T-helper 2 cell treated with Interferon-gamma antibody and Interleukin-4, amounts not matched to agents 5 μg/mL and 100 μg/mL, for 36 hours (primary cell): ENCODE measurements at regions not wholly inside any gene's neighbourhood (a gene's known extent, or its start where the extent isn't known, plus 50 kb on each side); places are given as distances from the start of the nearest gene placed in this dataset.

Experiments
- DNase-seq: peaks from one replicate; pipeline ENCODE4 v3.0.0; 2021; ENCODE audit warnings: low spot score
- H3K27ac Mint-ChIP-seq: one replicate; pipeline ENCODE4 v1.8.0; 2021; ENCODE audit warnings: mild to moderate bottlenecking, mixed read lengths
- H3K27me3 Mint-ChIP-seq: one replicate; pipeline ENCODE4 v1.8.0; 2021; ENCODE audit warnings: low read depth, mixed read lengths
- H3K36me3 Mint-ChIP-seq: one replicate; pipeline ENCODE4 v1.8.0; 2021; ENCODE audit warnings: low read depth, mixed read lengths
- H3K4me1 Mint-ChIP-seq: one replicate; pipeline ENCODE4 v1.8.0; 2021; ENCODE audit warnings: low read depth, mixed read lengths
- H3K4me3 Mint-ChIP-seq: one replicate; pipeline ENCODE4 v1.8.0; 2022; ENCODE audit warnings: mild to moderate bottlenecking, moderate library complexity, mixed read lengths
- H3K9me3 Mint-ChIP-seq: one replicate; pipeline ENCODE4 v1.8.0; 2021; ENCODE audit warnings: mixed read lengths

GRCh38 chr17:63247706-63248105 lies 198.4 kb downstream of the CYB561 start:
- H3K4me1 Mint-ChIP-seq: no peaks in the 10 kb centered on the region
- no peak overlapping the region for H3K4me3 Mint-ChIP-seq
- no peaks in the 10 kb centered on the region for H3K36me3 Mint-ChIP-seq
- no peaks in the 10 kb centered on the region for H3K9me3 Mint-ChIP-seq
- H3K27me3 Mint-ChIP-seq: peaks cover 5% of the 10 kb centered on the region
- no peak for DNase-seq
- no peak overlapping the region for H3K27ac Mint-ChIP-seq

DNA sequence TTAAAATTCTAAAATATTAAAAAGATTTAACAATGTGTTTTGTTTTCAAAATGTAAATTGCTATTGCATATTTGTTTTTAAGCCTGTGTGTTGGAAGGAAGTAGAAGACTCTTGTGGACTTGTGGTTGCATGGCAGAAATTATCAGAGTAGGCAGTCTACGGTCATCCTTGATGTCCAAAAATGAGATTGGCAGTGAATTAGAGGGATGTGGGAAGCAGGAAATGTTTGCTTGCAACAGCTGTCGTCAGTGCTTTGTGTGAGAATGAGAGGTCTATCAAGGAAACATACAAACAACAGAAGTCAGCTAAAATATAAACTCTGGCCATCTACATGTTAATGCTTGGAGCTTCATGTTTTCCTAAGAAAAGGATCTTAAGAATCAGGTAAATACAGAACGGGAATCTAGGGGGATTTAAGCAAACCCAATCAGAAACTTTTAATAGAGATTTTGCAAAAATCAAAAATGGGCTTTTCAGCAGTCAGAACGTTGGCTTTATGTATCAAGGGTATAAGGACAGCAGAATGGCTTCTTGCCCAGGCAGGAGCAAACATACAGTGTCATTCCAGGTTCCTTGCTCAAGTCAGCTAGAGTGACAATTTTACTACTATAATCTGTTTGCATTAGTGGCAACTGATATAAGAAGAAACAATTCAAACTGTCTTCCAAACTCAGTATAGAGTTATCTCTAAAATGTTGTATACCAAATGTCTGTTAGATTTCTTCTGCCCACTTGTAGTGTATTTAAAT lies 196.7 kb downstream of the CYB561 start:
- H3K4me3 Mint-ChIP-seq: no peak overlapping the region
- H3K36me3 Mint-ChIP-seq: no peaks in the 10 kb centered on the region
- H3K4me1 Mint-ChIP-seq: no peaks in the 10 kb centered on the region
- H3K9me3 Mint-ChIP-seq: no peaks in the 10 kb centered on the region
- no peak overlapping the region for H3K27ac Mint-ChIP-seq
- peaks cover 7% of the 10 kb centered on the region for H3K27me3 Mint-ChIP-seq
- DNase-seq: no peak

GRCh38 chr17:63250830-63251229 lies 195.3 kb downstream of the CYB561 start:
- Mint-ChIP-seq H3K27me3 (peaks cover 10% of the 10 kb centered on the region), H3K4me1 (no peaks in the 10 kb centered on the region), H3K9me3 (no peaks in the 10 kb centered on the region), H3K27ac (no peak overlapping the region), H3K36me3 (no peaks in the 10 kb centered on the region), H3K4me3 (no peak overlapping the region)
- no peak for DNase-seq

GRCh38 chr17:63258785-63259184 lies 187.3 kb downstream of the CYB561 start:
- Mint-ChIP-seq H3K36me3 (no peaks in the 10 kb centered on the region), H3K9me3 (no peaks in the 10 kb centered on the region), H3K27me3 (peaks cover 5% of the 10 kb centered on the region), H3K4me3 (no peak overlapping the region), H3K27ac (no peak overlapping the region), H3K4me1 (no peaks in the 10 kb centered on the region)
- DNase-seq: no peak

GRCh38 chr17:63262751-63263476 lies 183.2 kb downstream of the CYB561 start:
- no peak overlapping the region for H3K4me3 Mint-ChIP-seq
- no peaks in the 10 kb centered on the region for H3K9me3 Mint-ChIP-seq
- no peaks in the 10 kb centered on the region for H3K4me1 Mint-ChIP-seq
- no peak overlapping the region for H3K27ac Mint-ChIP-seq
- no peaks in the 10 kb centered on the region for H3K36me3 Mint-ChIP-seq
- DNase-seq: no peak
- H3K27me3 Mint-ChIP-seq: peaks cover 3% of the 10 kb centered on the region

GRCh38 chr17:63265526-63265925 lies 180.6 kb downstream of the CYB561 start:
- H3K27ac Mint-ChIP-seq: no peak overlapping the region
- H3K4me1 Mint-ChIP-seq: no peaks in the 10 kb centered on the region
- no peak for DNase-seq
- no peak overlapping the region for H3K4me3 Mint-ChIP-seq
- no peaks in the 10 kb centered on the region for H3K36me3 Mint-ChIP-seq
- H3K9me3 Mint-ChIP-seq: no peaks in the 10 kb centered on the region
- H3K27me3 Mint-ChIP-seq: peaks cover 3% of the 10 kb centered on the region

GRCh38 chr17:63267846-63268245 lies 178.3 kb downstream of the CYB561 start:
- no peak for DNase-seq
- no peak overlapping the region for H3K4me3 Mint-ChIP-seq
- peaks cover 3% of the 10 kb centered on the region for H3K27me3 Mint-ChIP-seq
- H3K9me3 Mint-ChIP-seq: no peaks in the 10 kb centered on the region
- H3K27ac Mint-ChIP-seq: no peak overlapping the region
- no peaks in the 10 kb centered on the region for H3K36me3 Mint-ChIP-seq
- H3K4me1 Mint-ChIP-seq: no peaks in the 10 kb centered on the region

- H3K4me1 Mint-ChIP-seq: no peaks in the 10 kb centered on the region
- no peak overlapping the region for H3K4me3 Mint-ChIP-seq
- no peak for DNase-seq
- no peak overlapping the region for H3K27ac Mint-ChIP-seq
- H3K36me3 Mint-ChIP-seq: no peaks in the 10 kb centered on the region
- H3K27me3 Mint-ChIP-seq: peaks cover 3% of the 10 kb centered on the region
- H3K9me3 Mint-ChIP-seq: no peaks in the 10 kb centered on the region
These were observed 177.3 kb downstream of the CYB561 start for GRCh38 chr17:63268827-63269226.

DNA sequence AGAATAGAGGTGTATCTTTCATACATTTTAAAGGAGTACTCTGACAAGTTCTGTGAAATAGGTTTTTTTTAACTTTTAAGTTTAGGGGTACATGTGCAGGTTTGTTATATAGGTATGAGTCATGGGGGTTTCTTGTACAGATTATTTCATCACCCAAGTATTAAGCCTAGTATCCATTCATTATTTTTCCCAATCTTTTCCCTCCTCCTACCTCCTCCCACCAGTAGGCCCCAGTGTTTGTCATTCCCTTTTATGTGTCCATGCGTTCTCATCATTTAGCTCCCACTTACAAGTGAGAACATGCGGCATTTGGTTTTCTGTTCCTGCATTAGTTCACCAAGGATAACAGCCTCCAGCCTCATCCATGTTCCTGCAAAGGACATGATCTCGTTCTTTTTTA lies 175.5 kb downstream of the CYB561 start:
- H3K9me3 Mint-ChIP-seq: no peaks in the 10 kb centered on the region
- H3K27ac Mint-ChIP-seq: no peak overlapping the region
- H3K27me3 Mint-ChIP-seq: peaks cover 3% of the 10 kb centered on the region
- H3K4me3 Mint-ChIP-seq: no peak overlapping the region
- no peak for DNase-seq
- peaks cover 2% of the 10 kb centered on the region for H3K4me1 Mint-ChIP-seq
- no peaks in the 10 kb centered on the region for H3K36me3 Mint-ChIP-seq

GRCh38 chr17:63274146-63274545 lies 172.0 kb downstream of the CYB561 start:
- Mint-ChIP-seq H3K4me3 (no peak overlapping the region), H3K4me1 (peaks cover 7% of the 10 kb centered on the region), H3K9me3 (no peaks in the 10 kb centered on the region), H3K27me3 (peaks cover 7% of the 10 kb centered on the region), H3K36me3 (no peaks in the 10 kb centered on the region), H3K27ac (no peak overlapping the region)
- no peak for DNase-seq

DNA sequence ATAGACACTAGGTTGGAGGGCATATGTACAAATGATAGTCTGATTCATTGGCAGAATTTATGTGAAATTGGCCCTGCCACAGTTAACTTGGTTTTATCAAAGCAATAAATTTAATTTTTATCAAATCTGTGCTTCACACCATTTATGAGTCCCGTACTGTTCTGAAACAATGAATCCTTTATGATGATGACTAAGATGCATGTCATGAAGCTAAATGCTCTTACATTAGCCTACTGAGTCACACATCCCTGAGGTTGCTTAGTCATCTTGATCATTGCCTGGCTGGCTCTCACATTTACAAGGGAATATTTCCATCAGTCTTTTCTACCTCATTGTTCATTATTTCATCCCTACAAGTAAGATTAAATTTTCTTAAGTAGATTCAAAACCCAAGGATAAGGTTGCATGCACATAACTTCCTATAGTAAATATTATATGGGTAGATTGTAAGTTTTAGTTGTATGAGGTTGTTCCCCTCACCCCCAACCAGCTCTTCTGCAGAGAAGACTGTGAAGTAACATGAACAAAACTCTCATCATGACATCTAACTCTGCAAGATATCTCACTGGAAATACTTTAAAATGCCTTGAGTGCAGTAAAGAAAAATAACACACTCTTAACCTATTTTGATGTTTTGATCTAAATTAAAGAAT lies 170.7 kb downstream of the CYB561 start:
- H3K27ac Mint-ChIP-seq: no peak overlapping the region
- no peak overlapping the region for H3K4me3 Mint-ChIP-seq
- no peaks in the 10 kb centered on the region for H3K36me3 Mint-ChIP-seq
- peak; percentile 27 for DNase-seq
- peaks cover 8% of the 10 kb centered on the region for H3K27me3 Mint-ChIP-seq
- peaks cover 8% of the 10 kb centered on the region for H3K4me1 Mint-ChIP-seq
- no peaks in the 10 kb centered on the region for H3K9me3 Mint-ChIP-seq

DNA sequence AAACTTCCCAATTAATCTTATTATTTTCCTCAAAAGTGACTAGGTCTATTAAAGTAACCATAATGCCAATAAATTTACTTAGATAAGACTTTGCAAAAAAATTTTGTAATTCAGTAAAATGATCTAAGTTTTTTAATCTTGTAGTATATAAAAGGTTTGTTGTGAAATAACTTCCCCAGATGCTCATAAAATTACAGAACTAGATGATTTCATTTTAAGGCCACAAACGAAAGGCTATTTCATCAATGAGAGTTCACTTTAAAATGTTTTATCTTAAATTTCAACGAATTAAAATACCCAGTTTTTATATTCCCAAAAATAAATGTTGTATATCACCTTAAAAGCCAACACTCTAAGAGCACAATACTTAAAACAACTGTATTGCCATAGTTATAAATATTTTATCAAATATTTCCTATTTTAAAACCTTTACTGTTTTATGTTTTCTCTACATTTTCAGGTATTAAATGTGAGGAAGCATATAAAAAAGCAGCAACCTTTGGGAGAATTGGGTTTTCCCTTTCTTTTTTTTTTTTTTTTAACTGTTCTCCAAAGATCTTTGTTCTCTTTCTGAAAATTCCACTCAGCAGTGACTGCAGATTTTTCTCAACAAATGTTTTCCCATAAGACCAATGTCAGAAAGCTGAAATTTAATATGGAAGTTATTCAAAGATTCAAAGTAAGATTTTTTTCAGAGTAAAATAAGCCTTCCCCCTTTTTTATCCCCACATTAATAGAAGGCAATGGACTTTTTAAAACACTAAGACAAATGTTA lies 169.9 kb downstream of the CYB561 start:
- Mint-ChIP-seq H3K9me3 (no peaks in the 10 kb centered on the region), H3K4me1 (peaks cover 8% of the 10 kb centered on the region), H3K27me3 (peaks cover 9% of the 10 kb centered on the region), H3K36me3 (no peaks in the 10 kb centered on the region), H3K4me3 (no peak overlapping the region), H3K27ac (no peak overlapping the region)
- no peak for DNase-seq

GRCh38 chr17:63276821-63277220 lies 169.3 kb downstream of the CYB561 start:
- Mint-ChIP-seq H3K4me3 (no peak overlapping the region), H3K27me3 (peaks cover 9% of the 10 kb centered on the region), H3K36me3 (no peaks in the 10 kb centered on the region), H3K27ac (no peak overlapping the region), H3K9me3 (no peaks in the 10 kb centered on the region), H3K4me1 (peaks cover 8% of the 10 kb centered on the region)
- no peak for DNase-seq

DNA sequence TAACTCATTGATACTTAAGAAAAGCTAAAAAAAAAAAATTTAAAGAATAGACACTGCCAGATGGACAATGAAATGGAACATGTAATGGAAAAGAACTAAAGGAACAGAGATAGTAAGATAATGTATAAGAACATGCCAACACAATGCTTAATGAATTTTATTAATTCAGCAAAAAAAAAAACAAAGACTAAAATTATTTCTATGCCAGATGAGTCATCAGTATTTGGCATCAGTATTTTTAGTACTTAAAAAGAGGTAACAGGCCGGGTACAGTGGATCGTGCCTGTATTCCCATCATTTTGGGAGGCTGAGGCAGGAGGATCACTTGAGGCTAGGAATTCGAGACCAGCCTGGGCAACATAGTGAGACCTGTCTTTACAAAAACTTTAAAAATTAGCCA lies 168.5 kb downstream of the CYB561 start:
- peaks cover 9% of the 10 kb centered on the region for H3K27me3 Mint-ChIP-seq
- H3K4me1 Mint-ChIP-seq: peaks cover 8% of the 10 kb centered on the region
- H3K36me3 Mint-ChIP-seq: no peaks in the 10 kb centered on the region
- no peak overlapping the region for H3K27ac Mint-ChIP-seq
- H3K9me3 Mint-ChIP-seq: no peaks in the 10 kb centered on the region
- no peak for DNase-seq
- H3K4me3 Mint-ChIP-seq: no peak overlapping the region
